ENCODE measurements at regions not wholly inside any gene's neighbourhood (a gene's known extent, or its start where the extent isn't known, plus 50 kb on each side); places are given as distances from the start of the nearest gene placed in this dataset.
"Not testable (repeated sequence)": the region's sequence is repeated elsewhere in the genome, so short reads cannot be mapped to it uniquely, and the experiment has no call there.

DNA sequence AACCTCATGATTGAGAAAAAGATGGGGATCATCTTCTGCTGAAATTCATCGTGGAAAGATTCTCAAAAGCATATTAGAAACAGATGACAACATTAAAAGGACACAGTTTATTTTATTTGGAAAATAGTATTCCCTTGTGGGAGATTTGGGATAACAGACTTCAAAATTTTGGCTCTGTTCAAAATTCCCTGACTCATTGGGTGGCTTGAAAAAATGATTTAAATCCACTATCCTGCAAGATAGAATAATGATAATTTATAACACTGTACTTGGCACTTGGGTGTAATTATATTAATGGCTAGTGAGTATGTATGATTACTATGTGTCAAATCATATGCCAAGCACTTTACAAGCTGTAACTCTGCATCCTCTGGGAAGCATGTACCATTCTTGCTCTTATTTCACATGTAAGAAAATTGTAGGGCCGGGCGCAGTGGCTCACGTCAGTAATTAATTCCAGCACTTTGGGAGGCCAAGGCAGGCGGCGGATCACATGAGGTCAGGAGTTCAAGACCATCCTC lies 128.8 kb downstream of the LMNTD1 start:
- intact Hi-C loops (cut with micrococcal nuclease) = no loop called here

DNA sequence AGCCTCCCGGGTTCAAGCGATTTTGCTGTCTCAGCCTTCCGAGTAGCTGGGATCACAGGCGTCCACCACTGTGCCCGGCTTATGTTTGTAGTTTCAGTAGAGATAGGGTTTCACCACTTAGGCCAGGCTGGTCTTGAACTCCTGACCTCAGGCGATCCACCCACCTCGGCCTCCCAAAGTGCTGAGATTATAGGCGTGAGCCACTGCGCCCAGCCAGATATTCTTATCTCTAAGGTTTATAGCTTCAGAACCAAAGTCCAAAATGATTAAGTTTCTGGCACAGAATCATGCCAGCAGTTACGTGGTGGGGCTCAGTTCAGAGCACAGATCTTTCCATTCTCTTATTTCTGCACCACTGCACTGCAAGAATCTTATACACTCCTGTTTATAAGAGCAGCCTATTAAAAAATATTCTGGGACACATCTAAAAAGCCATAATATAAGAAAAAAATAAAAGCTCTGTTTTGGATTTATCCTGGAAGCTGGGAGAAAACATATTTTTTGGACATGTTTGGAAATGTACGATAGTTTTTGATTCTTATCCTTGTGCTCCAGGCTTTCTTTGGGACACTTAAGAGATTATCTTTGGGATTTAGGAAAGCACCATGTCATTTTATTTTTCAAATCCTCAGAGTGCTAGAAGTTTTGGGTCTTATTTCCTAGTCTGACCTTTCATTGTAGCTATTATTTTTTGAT lies 129.6 kb downstream of the LMNTD1 start:
- DNase-seq = no peak
- no peak for ATAC-seq
- intact Hi-C loops (cut with micrococcal nuclease) = no loop called here

More for the DNA sequence above, 128.8 kb downstream of the LMNTD1 start:
- ATAC-seq (peak; percentile 57), DNase-seq (peak; percentile 43)

DNA sequence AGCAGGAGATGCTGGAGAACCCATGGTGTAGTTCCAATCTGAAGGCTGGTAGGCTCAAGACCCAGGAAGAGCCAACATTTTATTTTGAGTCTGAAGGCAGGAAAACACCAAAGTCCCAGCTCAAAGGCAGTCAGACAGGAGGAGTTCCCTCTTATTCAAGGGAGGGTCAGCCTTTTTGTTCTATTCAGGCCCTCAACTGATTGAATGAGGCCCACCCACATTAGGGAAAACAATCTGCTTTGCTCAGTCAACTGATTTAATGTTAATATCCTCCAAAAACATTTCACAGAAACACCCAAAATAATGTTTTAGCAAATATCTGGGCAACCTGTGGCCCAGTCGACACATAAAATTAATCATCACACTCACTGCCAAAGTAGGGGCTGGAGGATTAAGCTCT lies 130.8 kb downstream of the LMNTD1 start:
- no peak for ATAC-seq
- DNase-seq = no peak
- intact Hi-C loops (cut with micrococcal nuclease) = no loop called here

DNA sequence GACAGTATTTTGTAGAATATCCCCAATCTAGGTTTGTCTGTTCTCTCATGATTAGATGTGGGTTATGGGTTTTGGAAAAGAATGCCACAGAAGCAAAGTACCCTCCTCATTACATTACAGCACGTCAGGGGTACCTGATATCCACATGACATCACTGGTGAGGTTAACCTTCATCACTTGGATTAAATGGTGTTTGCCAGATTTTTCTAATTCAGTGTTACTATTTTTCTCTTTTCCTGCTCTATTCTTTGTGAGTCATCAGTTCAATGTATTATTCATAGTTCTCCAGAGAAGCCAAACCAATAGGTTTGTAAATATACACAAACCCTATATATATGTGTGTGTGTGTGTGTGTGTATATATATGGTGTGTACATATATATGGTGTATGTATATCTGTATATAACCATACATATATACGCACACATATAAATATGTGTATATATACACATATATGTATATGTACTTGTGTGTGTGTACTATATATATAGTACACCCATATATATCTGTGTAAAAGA lies 131.4 kb downstream of the LMNTD1 start:
- no peak for ATAC-seq
- intact Hi-C loops (cut with micrococcal nuclease) = no loop called here
- no peak for DNase-seq

DNA sequence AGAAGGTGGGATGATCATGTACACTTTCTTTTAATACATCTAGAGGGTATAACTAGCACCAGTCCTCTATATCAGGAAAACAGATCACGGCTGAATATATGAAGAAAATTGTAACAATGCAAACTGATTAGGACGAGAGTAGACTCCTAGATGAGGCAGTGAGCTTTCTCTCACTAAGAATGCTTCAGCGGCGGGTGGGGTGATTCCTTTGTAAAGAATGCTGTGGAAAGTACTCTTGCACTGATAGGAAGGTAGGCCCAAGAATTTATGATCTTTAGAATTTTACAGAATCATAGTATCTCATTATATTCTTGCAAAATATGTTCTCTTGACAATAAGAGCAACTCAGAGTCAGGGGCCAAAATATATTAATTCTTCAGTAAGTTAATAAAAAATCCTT lies 133.0 kb downstream of the LMNTD1 start:
- intact Hi-C loops (cut with micrococcal nuclease) = no loop called here
- ATAC-seq = no peak
- no peak for DNase-seq

DNA sequence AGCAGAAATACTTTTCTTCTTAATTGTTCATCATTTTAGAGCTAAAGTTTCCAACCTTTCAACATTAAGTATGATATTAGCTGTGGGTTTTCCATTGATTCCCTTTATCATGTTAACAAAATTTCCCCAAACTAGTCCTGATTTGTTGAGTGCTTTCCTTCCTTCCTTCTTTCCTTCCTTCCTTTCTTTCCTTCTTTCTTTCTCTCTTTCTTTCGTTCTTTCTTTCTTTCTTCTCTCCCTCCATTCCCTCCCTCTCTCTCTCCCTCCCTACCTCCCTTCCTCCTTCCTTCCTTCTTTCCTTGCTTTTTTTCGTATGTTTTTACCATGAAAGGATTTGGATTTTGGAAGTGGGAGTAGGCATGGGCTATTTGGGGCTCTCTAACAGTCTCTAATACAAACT lies 133.5 kb downstream of the LMNTD1 start:
- intact Hi-C loops (cut with micrococcal nuclease) = no loop called here
- DNase-seq (no peak), ATAC-seq (no peak)

DNA sequence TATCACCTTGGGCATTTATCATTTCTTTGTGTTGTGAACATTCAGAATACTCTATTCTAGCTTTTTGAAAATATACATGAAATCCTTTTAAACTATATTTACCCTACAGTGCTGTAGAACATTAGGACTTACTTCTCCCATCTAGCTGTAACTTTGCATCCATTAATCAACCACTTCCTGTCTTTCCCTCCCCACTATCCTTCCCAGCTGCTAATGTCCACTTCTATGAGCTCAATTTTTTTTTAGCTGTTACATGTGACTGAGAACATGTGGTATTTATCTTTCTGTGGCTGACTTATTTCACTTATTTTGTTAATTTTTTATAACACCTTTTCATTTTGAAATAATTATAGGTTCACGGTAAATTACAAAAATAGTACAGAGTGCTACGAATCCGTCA lies 136.0 kb downstream of the LMNTD1 start:
- no peak for ATAC-seq
- no peak for DNase-seq
- intact Hi-C loops (cut with micrococcal nuclease) = no loop called here

DNA sequence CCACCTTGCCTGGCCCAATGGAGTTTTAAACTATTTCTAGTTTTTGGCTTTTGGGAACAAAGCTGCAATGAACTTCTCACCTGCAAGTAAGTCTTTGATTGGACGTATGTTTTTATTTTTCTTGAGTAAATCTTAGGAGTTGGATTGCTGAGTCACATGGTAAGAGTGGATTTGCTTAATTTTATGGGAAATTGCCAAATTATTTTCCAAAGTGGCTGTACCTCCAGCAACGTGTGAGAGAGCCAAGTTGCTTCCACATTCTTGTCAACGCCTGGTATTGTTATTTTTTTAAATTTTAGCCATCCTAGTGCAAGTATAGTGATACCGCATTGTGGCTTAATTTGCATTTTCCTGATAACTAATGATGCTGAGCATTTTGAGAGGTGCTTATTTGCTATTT lies 136.6 kb downstream of the LMNTD1 start:
- intact Hi-C loops (cut with micrococcal nuclease) = no loop called here
- ATAC-seq (no peak), DNase-seq (no peak)

DNA sequence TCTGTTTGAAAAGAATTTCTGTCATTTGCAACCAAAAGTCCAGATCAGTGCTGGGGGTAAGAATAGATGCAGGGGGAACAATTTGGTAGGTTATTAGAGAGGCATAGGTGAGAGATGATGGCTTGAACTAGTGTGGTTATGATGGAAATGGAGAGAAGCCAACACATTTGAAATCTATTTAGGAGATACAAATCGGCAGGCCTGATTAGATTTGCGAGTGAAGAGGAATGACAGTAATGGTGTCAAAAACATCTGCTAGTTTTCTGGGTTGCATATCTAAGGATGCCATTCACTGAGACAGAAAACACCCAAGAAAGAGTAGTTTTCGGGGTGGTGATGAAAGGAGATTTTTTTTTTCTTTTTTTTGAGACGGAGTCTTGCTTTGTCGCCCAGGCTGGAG lies 138.1 kb downstream of the LMNTD1 start:
- DNase-seq = no peak

DNA sequence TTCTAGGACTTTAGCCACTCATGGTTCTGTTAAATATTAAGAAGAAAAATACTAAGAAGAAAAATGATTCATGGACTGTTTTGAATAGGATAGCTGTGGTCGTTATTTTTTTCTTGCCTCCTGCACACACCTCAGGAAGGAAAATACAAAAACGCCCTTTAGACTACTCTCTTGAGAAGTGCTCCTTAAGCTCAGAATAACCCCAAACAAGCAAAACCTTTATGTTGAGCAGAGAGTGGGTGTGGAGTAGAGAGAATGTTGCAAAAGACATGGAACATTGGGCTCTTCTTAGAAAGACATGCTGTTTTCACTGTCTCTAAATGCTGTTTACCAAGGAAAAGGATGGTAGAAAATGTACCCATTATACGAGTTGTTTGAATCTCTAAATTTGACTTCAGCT lies 140.3 kb downstream of the LMNTD1 start:
- intact Hi-C loops (cut with micrococcal nuclease) = no loop called here
- DNase-seq = no peak
- ATAC-seq = no peak

More for the DNA sequence above, 138.1 kb downstream of the LMNTD1 start:
- intact Hi-C loops (cut with micrococcal nuclease) = no loop called here
- ATAC-seq = no peak

DNA sequence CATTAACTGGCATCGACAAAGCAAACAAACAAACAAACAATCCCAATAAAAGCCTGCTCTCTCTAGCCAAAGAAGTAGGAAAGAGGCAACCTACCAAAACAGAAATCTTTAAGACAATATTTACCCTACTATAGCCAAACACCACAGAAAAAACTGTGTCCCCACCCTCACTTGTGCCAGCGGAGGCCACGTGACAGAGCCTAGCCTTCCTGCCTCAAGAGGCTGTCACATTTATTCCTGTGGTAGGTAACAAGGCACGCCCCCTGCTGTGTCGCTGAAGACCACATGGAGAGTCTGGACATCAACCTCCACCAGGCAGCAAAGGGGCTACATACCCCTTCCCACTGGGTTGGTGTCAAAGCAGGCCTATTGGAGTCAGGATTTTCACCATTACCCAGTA lies 148.1 kb downstream of the LMNTD1 start:
- ATAC-seq (no peak), DNase-seq (no peak)
- intact Hi-C loops (cut with micrococcal nuclease) = no loop called here

DNA sequence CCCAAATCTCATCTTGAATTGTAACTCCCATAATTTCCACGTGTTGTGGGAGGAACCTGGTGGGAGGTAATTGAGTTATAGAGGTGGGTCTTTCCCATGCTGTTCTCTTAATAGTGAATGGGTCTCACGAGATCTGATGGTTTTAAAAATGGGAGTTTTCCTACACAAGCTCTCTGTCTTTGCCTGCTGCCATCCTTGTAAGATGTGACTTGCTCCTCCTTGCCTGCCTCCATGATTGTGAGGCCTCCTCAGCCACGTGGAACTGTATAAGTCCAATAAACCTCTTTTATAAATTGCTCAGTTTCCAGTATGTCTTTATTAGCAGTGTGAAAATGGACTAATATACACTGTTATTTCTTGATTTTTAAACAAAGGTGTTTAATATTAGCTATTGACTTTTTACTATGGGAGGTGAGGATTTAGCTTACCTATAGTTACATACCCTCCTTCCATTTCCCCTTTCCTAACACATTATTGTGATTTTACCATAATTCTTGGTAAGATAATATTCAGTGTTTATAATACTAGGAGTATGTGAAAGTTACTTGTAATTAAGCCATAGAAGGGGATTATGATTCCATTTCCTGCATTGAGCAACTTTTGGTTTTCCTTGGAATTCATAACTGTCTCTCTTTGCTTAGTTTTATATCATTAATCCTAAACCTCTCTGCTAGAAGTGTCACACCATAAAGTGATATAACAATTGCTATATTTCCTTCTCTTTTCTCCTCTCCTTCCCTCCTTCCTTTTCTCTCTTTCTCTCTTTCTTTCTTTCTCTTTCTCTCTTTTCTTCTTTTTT lies 151.0 kb upstream of the KRAS start:
- ATAC-seq = no peak
- DNase-seq = no peak
- intact Hi-C loops (cut with micrococcal nuclease) = no loop called here

DNA sequence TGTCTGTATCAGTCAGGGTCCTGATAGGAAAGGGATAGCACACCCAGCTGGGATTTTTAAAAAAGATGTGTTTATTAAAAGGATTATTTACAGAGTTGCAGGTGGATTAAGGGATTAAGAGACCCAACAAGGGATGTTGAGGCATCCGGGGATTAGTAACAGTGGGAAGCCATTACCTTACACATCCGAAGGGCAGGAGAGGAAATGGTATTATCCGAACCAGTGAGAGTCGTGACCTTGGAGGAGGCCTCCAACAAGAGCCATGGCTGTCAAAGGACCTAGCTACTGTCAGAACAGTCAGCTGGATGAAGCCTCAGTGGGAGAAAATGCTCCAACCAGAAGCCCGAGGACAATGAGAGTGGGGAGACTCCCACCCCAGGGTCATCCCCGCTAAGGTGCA lies 146.3 kb upstream of the KRAS start:
- no peak for DNase-seq
- intact Hi-C loops (cut with micrococcal nuclease) = no loop called here
- ATAC-seq = no peak

DNA sequence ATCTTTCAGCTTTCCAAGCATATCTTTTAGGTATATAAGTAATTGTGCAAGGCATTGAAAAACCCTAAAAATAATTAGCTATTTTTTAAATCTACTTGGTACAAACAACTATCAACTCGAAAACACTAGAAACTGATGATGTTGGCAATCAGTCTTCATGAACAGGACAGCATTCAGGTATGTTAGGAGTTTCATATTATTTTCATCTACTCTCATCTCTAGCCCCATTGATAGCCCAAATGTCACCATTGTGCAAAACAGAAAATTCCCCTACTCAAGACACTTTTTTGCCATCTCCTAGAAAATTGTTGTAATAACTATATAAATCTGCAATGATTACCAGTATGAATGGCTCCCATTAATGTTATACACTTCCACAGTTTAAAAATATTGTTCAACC lies 144.5 kb upstream of the KRAS start:
- DNase-seq (no peak), ATAC-seq (no peak)
- intact Hi-C loops (cut with micrococcal nuclease) = no loop called here

DNA sequence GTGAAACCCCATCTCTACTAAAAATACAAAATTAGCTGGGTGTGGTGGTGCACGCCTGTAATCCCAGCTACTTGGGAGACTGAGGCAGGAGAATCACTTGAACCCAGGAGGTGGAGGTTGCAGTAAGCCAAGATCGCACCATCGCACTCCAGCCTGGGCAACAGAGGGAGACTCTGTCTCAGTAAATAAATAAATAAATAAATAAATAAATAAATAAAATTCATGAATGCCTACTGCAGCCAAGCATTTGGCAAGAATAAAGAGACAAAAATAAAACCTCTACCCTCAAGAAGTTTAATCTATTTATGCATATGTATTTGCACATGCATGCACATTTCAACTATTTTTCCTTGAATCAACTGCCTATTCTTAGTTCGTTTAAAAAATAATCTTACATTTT lies 144.0 kb upstream of the KRAS start:
- ATAC-seq; intact Hi-C loops (cut with micrococcal nuclease); DNase-seq: not testable (repeated sequence)

DNA sequence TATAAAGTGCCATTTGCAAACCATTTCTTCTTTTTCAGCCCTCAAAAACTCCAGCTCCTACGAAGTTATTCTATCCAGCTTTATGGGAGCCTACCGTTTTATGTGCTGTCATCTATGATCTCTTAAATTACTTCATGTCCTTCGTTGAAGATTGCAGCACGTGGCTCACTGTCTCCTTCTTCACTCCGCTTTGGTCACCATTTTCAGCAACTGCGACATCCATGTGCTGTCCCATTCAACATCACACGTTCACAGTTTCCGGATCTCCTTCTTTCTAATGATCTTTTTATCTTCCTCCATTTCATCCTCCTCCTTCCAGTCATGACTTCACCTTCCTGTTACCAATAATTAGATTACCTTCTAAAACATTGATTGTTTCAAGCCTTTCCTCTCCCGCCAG lies 143.3 kb upstream of the KRAS start:
- ATAC-seq = no peak
- intact Hi-C loops (cut with micrococcal nuclease) = no loop called here
- DNase-seq = no peak

DNA sequence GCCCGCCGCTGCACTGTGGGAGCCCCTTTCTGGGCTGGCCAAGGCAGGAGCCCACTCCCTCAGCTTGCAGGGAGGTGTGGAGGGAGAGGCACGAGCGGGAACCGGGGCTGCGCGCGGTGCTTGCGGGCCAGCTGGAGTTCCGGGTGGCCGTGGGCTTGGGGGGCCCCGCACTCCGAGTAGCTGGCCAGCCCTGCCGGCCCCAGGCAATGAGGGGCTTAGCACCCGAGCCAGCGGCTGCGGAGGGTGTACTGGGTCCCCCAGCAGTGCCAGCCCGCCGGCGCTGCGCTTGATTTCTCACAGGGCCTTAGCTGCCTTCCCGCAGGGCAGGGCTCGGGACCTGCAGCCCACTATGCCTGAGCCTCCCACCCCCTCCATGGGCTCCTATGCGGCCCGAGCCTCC lies 140.6 kb upstream of the KRAS start:
- DNase-seq; ATAC-seq; intact Hi-C loops (cut with micrococcal nuclease): not testable (repeated sequence)

DNA sequence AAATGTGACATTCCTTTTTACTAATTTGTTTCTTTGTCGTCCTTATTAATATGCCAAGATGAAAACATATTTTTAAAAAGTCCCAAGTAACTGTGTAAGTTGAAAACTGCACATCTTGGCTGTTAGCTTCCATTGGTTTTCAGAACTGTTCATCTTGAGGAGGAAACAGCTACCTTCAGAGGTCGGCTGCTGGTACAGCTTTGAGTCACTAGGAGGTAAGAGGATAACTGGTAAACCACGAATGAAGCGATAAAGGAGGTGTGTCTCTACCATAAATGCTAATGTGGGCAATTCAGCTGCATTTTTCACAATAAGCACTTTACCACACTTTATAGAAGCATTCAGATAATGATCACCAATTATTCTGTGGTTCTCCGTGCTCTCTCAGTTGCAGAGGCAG lies 137.5 kb upstream of the KRAS start:
- intact Hi-C loops (cut with micrococcal nuclease) = no loop called here
- no peak for ATAC-seq
- no peak for DNase-seq

DNA sequence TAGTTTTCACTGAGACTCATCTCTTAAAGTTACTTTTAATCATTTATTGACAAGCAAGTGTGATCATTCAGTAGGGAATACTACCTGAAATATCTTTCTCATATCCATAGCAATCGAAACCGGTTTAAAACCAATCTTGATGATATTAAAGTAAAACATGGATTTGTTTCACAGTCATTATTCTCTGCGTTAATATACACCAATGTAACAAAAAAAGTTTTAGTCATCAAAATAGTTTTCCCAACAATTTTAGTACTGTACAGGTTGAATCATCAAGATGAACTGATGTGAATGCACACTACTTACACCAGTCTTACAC lies 137.0 kb upstream of the KRAS start:
- DNase-seq (no peak), ATAC-seq (no peak)
- intact Hi-C loops (cut with micrococcal nuclease) = no loop called here

DNA sequence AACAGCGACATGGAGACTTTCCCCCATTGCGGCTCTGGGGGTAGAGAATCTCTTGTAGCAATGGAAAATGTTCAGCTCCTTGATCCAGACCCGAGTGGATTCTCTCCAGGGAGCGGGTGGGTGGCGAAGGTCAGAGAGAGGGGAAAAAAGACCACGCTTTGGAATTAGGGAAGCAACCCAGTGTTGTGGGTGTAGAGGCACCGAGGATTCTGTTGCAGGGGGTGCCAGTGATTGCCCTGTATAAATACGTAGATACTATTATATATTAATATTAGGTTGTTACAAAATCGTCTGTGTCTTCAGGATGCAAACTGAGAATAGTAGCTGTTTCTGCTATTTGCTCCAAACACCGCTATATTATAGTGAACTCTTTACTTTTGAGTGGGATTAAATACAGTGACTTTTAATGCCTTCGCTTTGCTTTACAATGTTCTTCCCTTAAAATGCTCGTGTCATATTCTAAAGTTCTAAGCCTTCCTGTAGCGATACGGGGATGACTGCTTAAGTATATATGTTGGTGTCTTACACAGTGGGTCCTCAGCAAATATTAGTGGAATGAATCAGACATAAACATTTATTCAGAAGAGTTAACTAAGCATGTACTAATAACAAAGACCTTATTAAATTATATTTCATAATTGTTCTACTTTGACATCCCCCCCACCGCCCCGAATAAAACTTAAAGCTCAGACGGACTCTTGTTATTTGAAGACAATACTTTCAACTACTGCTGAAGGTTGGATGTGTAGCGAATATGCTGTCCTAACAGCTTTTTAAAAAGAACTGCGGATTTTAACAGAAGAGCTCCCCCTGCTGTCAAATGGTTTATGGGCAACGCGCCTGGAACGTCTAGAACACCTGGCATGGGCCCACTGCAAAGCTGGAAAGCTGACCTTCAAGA lies 136.4 kb upstream of the KRAS start:
- intact Hi-C loops (cut with micrococcal nuclease) = no loop called here
- DNase-seq (peak; percentile 86), ATAC-seq (peak; percentile 62)
